Astrocyte (in vitro differentiated cells and primary cell): ENCODE measurements at regions not wholly inside any gene's neighbourhood (a gene's known extent, or its start where the extent isn't known, plus 50 kb on each side); places are given as distances from the start of the nearest gene placed in this dataset.

ENCODE experiments used
- DNase-seq: peaks from one replicate; pipeline ENCODE4 v3.0.0-alpha.2; 2010; ENCODE audit warnings: low read depth
- FAIRE-seq: peaks from 2 replicates; lab custom pipeline; 2011; peaks lifted over from hg19 to GRCh38; lab: Jason Lieb, UNC
- H2AFZ ChIP-seq: 2 replicates; pipeline ENCODE4 v1.6.0; 2012; ENCODE audit warnings: low read depth, low read length, inconsistent platforms
- H3K27ac ChIP-seq: 2 replicates; pipeline ENCODE4 v1.5.1; 2011; ENCODE audit warnings: low read depth, low read length, inconsistent platforms
- H3K27me3 ChIP-seq: 2 replicates; pipeline ENCODE4 v1.6.0; 2011; ENCODE audit warnings: low read length, inconsistent platforms; ENCODE audit not compliant: insufficient read depth
- H3K36me3 ChIP-seq: 2 replicates; pipeline ENCODE4 v1.5.1; 2011; ENCODE audit warnings: low read length, inconsistent platforms; ENCODE audit not compliant: insufficient read depth
- H3K4me1 ChIP-seq: 2 replicates; pipeline ENCODE4 v1.5.1; 2011; ENCODE audit warnings: low read length, inconsistent platforms; ENCODE audit not compliant: insufficient read depth
- H3K4me2 ChIP-seq: 2 replicates; pipeline ENCODE4 v1.6.0; 2012; ENCODE audit warnings: low read length, inconsistent platforms
- H3K4me3 ChIP-seq: 2 replicates; pipeline ENCODE4 v1.5.1; 2011; ENCODE audit warnings: low read depth, mild to moderate bottlenecking, low read length, inconsistent platforms; ENCODE audit not compliant: insufficient read depth
- H3K79me2 ChIP-seq: 2 replicates; pipeline ENCODE4 v1.6.0; 2012; ENCODE audit warnings: mild to moderate bottlenecking, low read length, inconsistent platforms; ENCODE audit not compliant: insufficient read depth
- H3K9ac ChIP-seq: 2 replicates; pipeline ENCODE4 v1.6.0; 2012; ENCODE audit warnings: mild to moderate bottlenecking, low read length, inconsistent platforms
- H3K9me3 ChIP-seq: 2 replicates; pipeline ENCODE4 v1.5.1; 2012; ENCODE audit warnings: low read depth, mild to moderate bottlenecking, low read length, inconsistent platforms; ENCODE audit not compliant: insufficient read depth
- H4K20me1 ChIP-seq: 2 replicates; pipeline ENCODE4 v1.6.0; 2012; ENCODE audit warnings: low read length, inconsistent platforms; ENCODE audit not compliant: insufficient read depth
- H3K27ac Mint-ChIP-seq: one replicate; pipeline ENCODE4 v1.8.0; 2021; ENCODE audit warnings: mild to moderate bottlenecking, mixed read lengths; ENCODE audit not compliant: unreplicated experiment
- H3K27me3 Mint-ChIP-seq: one replicate; pipeline ENCODE4 v1.8.0; 2021; ENCODE audit warnings: low read depth, mixed read lengths; ENCODE audit not compliant: unreplicated experiment
- H3K36me3 Mint-ChIP-seq: one replicate; pipeline ENCODE4 v1.8.0; 2021; ENCODE audit warnings: low read depth, mixed read lengths; ENCODE audit not compliant: unreplicated experiment
- H3K4me1 Mint-ChIP-seq: one replicate; pipeline ENCODE4 v1.8.0; 2021; ENCODE audit warnings: low read depth, mixed read lengths; ENCODE audit not compliant: unreplicated experiment
- H3K4me3 Mint-ChIP-seq: one replicate; pipeline ENCODE4 v1.8.0; 2021; ENCODE audit warnings: mild to moderate bottlenecking, moderate library complexity, mixed read lengths; ENCODE audit not compliant: unreplicated experiment
- H3K9me3 Mint-ChIP-seq: one replicate; pipeline ENCODE4 v1.8.0; 2021; ENCODE audit warnings: mild to moderate bottlenecking, mixed read lengths; ENCODE audit not compliant: unreplicated experiment
- EZH2 ChIP-seq: IDR thresholded peaks from 2 replicates; pipeline ENCODE4 v1.6.1; 2012; ENCODE audit warnings: mild to moderate bottlenecking, low read length, inconsistent platforms; ENCODE audit not compliant: insufficient read depth
- TF ChIP-seq, protein P1 (sequence below): IDR thresholded peaks from 2 replicates; pipeline ENCODE4 v1.5.1; 2011; ENCODE audit warnings: low read depth, mild to moderate bottlenecking, inconsistent platforms, low read length, moderate library complexity; ENCODE audit not compliant: insufficient read depth

DNA sequence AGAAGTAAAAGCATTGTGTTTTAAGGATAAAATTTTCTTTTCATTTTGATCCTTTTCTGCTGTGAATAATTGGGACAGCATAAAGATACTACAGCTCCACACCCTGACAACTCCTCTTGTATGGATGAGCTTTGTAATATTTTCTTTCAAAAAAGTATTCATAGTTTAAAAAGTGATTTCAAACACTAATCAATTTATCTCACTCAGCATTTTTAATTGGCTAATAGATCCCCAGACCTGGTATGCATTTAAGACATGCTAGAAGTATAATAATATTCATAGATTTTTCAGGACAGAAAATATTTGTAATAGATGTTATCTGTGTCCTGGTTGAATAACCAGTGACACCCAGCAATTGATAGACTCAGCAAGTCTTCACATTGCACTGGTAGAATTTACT, 510.7 kb downstream of the RIT2 start:
- Histone ChIP-seq H3K9ac (no peak overlapping the region), H3K27me3 (no peaks in the 10 kb centered on the region), H2AFZ (no peak overlapping the region), H3K4me3 (no peak overlapping the region), H3K79me2 (no peaks in the 10 kb centered on the region), H3K36me3 (no peaks in the 10 kb centered on the region), H3K9me3 (no peaks in the 10 kb centered on the region), H3K27ac (no peak overlapping the region), H3K4me1 (no peaks in the 10 kb centered on the region), H3K4me2 (no peak overlapping the region), H4K20me1 (no peaks in the 10 kb centered on the region)
- no peaks in the 10 kb centered on the region for H3K9me3 Mint-ChIP-seq
- H3K36me3 Mint-ChIP-seq = no peaks in the 10 kb centered on the region
- H3K27ac Mint-ChIP-seq = no peak overlapping the region
- DNase-seq (no peak), FAIRE-seq (no peak)
- H3K4me3 Mint-ChIP-seq = no peak overlapping the region
- H3K27me3 Mint-ChIP-seq = no peaks in the 10 kb centered on the region
- H3K4me1 Mint-ChIP-seq = no peaks in the 10 kb centered on the region
- no peak for TF ChIP-seq EZH2
- TF ChIP-seq, protein P1, sequence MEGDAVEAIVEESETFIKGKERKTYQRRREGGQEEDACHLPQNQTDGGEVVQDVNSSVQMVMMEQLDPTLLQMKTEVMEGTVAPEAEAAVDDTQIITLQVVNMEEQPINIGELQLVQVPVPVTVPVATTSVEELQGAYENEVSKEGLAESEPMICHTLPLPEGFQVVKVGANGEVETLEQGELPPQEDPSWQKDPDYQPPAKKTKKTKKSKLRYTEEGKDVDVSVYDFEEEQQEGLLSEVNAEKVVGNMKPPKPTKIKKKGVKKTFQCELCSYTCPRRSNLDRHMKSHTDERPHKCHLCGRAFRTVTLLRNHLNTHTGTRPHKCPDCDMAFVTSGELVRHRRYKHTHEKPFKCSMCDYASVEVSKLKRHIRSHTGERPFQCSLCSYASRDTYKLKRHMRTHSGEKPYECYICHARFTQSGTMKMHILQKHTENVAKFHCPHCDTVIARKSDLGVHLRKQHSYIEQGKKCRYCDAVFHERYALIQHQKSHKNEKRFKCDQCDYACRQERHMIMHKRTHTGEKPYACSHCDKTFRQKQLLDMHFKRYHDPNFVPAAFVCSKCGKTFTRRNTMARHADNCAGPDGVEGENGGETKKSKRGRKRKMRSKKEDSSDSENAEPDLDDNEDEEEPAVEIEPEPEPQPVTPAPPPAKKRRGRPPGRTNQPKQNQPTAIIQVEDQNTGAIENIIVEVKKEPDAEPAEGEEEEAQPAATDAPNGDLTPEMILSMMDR = no peak

- TF ChIP-seq, protein P1 = no peak
- no peak for TF ChIP-seq EZH2
- no peaks in the 10 kb centered on the region for H3K27me3 Mint-ChIP-seq
- H3K36me3 ChIP-seq = no peaks in the 10 kb centered on the region
- FAIRE-seq (no peak), DNase-seq (no peak)
- H3K4me1 Mint-ChIP-seq = no peaks in the 10 kb centered on the region
- no peak overlapping the region for H3K9ac ChIP-seq
- no peak overlapping the region for H3K4me2 ChIP-seq
- H3K27ac ChIP-seq = no peak overlapping the region
- no peak overlapping the region for H3K4me3 ChIP-seq
- no peaks in the 10 kb centered on the region for H3K4me1 ChIP-seq
- H3K27ac Mint-ChIP-seq = no peak overlapping the region
- no peaks in the 10 kb centered on the region for H3K9me3 Mint-ChIP-seq
- no peaks in the 10 kb centered on the region for H3K36me3 Mint-ChIP-seq
- no peak overlapping the region for H3K4me3 Mint-ChIP-seq
- no peak overlapping the region for H2AFZ ChIP-seq
- no peaks in the 10 kb centered on the region for H3K79me2 ChIP-seq
- no peaks in the 10 kb centered on the region for H3K9me3 ChIP-seq
- H4K20me1 ChIP-seq = no peaks in the 10 kb centered on the region
- H3K27me3 ChIP-seq = no peaks in the 10 kb centered on the region
Measured at GRCh38 chr18:42606886-42607495, 508.5 kb downstream of the RIT2 start.

DNA sequence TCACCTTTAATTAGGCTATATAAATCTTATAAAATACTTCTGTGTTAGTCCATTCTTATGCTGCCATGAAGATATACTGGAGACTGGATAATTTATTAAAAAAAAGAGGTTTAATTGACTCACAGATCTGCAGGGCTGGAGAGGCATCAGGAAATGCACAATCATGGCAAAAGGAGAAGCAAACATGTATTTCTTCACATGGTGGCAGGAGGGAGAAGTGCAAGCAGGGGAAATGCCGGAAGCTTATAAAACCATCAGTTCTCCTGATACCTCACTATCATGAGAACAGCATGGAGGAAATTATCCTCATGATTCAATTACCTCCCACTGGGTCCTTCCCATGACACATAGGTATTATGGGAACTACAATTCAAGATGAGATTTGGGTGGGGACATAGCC, 504.4 kb downstream of the RIT2 start:
- Mint-ChIP-seq H3K4me3 (no peak overlapping the region), H3K4me1 (peaks cover 4% of the 10 kb centered on the region), H3K9me3 (peaks cover 1% of the 10 kb centered on the region), H3K27me3 (no peaks in the 10 kb centered on the region), H3K36me3 (no peaks in the 10 kb centered on the region), H3K27ac (no peak overlapping the region)
- Histone ChIP-seq H3K36me3 (no peaks in the 10 kb centered on the region), H3K4me1 (no peaks in the 10 kb centered on the region), H3K4me2 (no peak overlapping the region), H3K27me3 (no peaks in the 10 kb centered on the region), H3K4me3 (no peak overlapping the region), H2AFZ (no peak overlapping the region), H3K79me2 (no peaks in the 10 kb centered on the region), H3K9ac (no peak overlapping the region), H4K20me1 (no peaks in the 10 kb centered on the region), H3K9me3 (no peaks in the 10 kb centered on the region), H3K27ac (no peak overlapping the region)
- DNase-seq (no peak), FAIRE-seq (no peak)
- TF ChIP-seq EZH2 = no peak
- TF ChIP-seq, protein P1 = no peak
